Fibroblast of pulmonary artery (primary cell): ENCODE measurements at regions not wholly inside any gene's neighbourhood (a gene's known extent, or its start where the extent isn't known, plus 50 kb on each side); places are given as distances from the start of the nearest gene placed in this dataset.

Experiments used
- DNase-seq: peaks from one replicate; pipeline ENCODE4 v3.0.0-alpha.2; 2010; ENCODE audit warnings: low read depth
- H3K4me3 ChIP-seq: replicated peaks from 2 replicates; pipeline ENCODE4 v1.5.1; 2011; ENCODE audit warnings: low read depth, mild to moderate bottlenecking, control low read depth, low read length, moderate library complexity
- TF ChIP-seq, protein P1 (sequence below): IDR thresholded peaks from 2 replicates; pipeline ENCODE4 v1.5.1; 2011; ENCODE audit warnings: mild to moderate bottlenecking, control low read depth, low read length, inconsistent platforms; ENCODE audit errors: missing control alignments

DNA sequence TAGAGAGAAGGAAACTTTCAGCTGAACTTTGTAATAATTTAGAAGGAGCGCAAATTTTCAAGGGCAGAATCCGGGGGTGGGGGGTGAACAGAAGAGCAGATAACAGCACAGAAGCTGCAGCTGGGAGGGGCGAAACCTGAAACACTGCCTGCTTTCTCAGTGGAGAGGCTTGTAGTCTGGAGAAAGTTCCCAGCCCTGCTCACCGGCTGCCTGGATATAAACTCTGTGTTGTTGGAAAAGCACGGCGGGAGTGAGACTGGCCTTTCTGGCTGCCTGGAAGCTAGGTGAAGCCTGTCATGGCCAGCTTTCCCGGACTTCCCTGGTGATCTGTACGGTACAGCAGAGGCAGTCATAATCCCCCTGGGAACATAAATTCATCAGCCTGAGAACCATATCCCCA lies 1352.1 kb upstream of the DIAPH2 start:
- no peak for DNase-seq
- TF ChIP-seq, protein P1, sequence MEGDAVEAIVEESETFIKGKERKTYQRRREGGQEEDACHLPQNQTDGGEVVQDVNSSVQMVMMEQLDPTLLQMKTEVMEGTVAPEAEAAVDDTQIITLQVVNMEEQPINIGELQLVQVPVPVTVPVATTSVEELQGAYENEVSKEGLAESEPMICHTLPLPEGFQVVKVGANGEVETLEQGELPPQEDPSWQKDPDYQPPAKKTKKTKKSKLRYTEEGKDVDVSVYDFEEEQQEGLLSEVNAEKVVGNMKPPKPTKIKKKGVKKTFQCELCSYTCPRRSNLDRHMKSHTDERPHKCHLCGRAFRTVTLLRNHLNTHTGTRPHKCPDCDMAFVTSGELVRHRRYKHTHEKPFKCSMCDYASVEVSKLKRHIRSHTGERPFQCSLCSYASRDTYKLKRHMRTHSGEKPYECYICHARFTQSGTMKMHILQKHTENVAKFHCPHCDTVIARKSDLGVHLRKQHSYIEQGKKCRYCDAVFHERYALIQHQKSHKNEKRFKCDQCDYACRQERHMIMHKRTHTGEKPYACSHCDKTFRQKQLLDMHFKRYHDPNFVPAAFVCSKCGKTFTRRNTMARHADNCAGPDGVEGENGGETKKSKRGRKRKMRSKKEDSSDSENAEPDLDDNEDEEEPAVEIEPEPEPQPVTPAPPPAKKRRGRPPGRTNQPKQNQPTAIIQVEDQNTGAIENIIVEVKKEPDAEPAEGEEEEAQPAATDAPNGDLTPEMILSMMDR, result no peak
- H3K4me3 ChIP-seq, result no peak overlapping the region

DNA sequence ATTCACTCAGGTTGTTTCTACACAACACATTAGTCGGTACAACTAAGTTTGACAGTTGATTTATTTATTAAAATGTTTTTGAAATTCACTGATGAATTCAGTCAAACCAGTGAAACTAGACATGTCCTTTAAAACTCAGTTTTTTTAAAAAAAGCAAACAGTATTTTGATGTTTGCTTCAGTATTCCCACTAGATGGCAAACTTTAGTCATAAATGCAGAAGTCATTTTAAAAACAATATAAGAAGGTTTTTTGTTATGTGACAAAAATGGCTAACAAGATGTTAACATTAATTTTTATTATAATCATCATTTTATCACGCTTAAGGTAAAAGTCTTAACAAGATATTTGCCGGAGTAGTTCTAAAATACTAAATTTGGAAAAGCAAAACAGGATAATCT lies 1337.8 kb upstream of the DIAPH2 start:
- peak; percentile 1 for DNase-seq
- no peak overlapping the region for H3K4me3 ChIP-seq
- TF ChIP-seq, protein P1, result no peak

DNA sequence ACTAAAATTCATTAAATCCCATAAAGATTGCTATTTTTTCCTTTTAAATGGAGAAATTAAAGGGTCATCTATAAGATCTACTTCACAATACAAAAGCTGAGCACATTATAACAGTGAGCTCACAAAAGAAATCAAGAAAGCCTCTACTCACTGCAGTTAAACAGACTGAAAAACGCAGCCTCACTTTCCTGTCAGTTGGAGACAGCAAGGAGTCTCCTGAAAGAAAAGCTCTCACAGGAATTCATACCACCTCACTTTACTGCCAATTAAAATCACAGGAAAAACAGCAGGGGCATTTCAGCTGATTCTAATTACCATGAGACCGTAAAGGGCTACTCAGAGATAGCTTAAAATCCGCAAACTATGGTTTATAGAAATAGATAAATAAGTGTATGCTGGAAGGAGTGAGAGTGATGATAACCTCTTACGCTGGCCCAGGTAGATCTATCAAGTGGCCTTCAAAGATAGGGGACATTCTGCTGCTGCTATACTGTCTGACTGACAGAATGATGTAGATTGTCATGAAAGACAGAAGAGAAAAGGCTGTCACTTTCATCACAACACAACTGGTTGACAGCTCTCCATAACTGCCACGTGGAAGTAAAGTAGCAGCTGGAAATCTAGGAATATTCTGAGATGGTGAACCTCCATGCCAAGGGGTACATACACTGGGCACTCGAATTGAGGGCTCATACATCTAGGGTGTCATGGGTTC lies 1333.7 kb upstream of the DIAPH2 start:
- TF ChIP-seq, protein P1, result no peak
- H3K4me3 ChIP-seq, result no peak overlapping the region
- no peak for DNase-seq

DNA sequence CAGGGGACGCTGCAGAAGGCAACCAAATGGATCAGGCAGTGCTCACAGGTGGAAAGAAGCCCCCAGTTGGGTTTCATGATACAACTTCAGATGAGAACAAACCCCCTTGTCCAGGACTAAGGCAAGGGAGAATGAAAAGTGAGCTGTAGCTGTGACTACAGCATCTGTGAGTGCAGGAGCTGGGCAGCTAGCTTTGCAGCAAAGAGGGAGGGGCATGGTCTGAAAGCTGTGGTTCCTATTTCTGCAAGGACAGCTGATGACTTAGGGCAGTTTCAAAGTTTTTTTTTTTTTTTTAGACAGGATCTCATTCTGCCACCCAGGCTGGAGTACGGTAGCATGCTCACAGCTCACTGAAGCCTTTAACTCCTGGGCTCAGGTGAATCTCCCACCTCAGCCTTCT lies 1317.4 kb upstream of the DIAPH2 start:
- no peak overlapping the region for H3K4me3 ChIP-seq
- TF ChIP-seq, protein P1, result no peak
- no peak for DNase-seq

DNA sequence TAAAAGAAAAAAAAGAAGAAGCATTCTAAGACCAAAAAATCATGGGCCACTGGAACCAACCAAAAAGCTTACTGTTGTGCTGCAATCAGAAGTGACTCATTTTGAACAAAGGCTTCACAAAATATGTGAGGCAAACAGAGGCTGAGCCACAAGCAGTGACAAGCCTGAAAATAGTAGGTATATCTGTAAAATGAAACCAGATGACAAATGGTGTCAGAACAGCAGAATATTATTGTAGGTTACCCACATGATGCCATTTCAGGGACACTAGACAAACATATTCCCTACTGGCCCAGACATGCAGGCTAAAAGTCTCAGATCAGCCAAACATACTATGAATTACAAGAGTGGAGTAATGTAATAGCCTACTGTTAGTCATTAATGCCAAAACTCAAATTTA lies 1301.8 kb upstream of the DIAPH2 start:
- no peak overlapping the region for H3K4me3 ChIP-seq
- TF ChIP-seq, protein P1, result no peak
- DNase-seq, result no peak

DNA sequence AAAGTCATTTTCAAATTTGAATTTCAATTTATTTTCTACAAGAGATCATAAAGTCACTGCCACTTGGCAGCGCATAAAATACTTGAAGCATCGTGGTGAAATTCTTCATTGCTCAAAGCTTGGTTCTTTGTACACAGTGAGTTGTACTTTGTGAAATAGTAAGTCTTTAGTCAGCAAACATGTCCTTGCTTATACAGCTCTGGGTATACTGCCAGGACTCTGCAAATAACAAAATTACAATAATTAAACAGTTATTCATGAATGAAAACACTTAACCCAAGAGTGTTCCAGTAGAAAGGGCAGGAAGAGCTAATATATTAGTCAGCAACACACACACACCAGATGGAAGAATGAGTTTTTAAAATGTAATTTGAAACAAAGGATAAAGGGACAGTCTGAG lies 1300.9 kb upstream of the DIAPH2 start:
- TF ChIP-seq, protein P1, result no peak
- no peak overlapping the region for H3K4me3 ChIP-seq

DNA sequence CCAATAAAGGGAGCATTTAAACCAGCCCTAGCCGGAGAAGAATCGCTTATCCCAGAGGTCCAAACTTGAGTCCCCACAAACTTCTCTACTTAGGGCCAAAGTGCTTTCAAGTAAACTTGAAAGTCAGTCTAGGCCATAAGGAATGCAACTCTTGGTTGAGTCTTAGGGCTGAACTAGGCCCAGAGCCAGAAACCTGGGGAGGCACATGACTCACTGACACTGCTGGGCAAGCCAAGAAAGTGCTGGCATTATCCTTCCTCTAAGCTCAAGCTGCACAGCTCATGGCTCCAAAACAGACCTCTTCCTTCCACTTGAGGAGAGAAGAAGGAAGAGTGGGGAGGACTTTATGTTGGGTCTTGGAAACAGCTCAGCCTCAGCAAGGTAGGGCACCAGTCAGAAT lies 1257.3 kb upstream of the DIAPH2 start:
- TF ChIP-seq, protein P1, result no peak
- no peak overlapping the region for H3K4me3 ChIP-seq
- DNase-seq, result no peak

More for the DNA sequence above, 1300.9 kb upstream of the DIAPH2 start:
- DNase-seq, result no peak
